IMR-90 (cell line): ENCODE measurements at regions not wholly inside any gene's neighbourhood (a gene's known extent, or its start where the extent isn't known, plus 50 kb on each side); places are given as distances from the start of the nearest gene placed in this dataset.

ENCODE experiments used
- ATAC-seq: fragments of 200-7000 bp; cut with Tn5 transposase; 2 replicates; pipeline ENCODE4 v1.9.1; 2020; ENCODE audit warnings: low read depth, mild to moderate bottlenecking, moderate library complexity
- BruUV-seq: library from RNA; stranded (reverse); fragments of 400-500 nt; replicated peaks from 2 replicates; lab custom pipeline; 2021; lab: Mats Ljungman, UMichigan
- CTCF ChIA-PET: fragments of 300-600 bp; formaldehyde crosslinking; extraction: SDS; loops from one replicate; lab custom pipeline; 2021; ENCODE audit warnings: antibody characterized with exemption; lab: Yijun Ruan, JAX
- POLR2A ChIA-PET: fragments of 300-600 bp; sonication (Branson Sonifier 250); formaldehyde crosslinking; loops from one replicate; lab custom pipeline; 2022; ENCODE audit warnings: antibody characterized with exemption; ENCODE audit not compliant: unreplicated experiment; lab: Charles Lee
- DNase-seq: peaks from one replicate; pipeline ENCODE4 v3.0.0; 2013
- H2AFZ ChIP-seq: replicated peaks from 2 replicates; pipeline ENCODE3; 2013; ENCODE audit warnings: low read length, mild to moderate bottlenecking; ENCODE audit not compliant: poor library complexity
- H2AK5ac ChIP-seq: 2 replicates; pipeline ENCODE4 v1.6.1; 2013; ENCODE audit warnings: low read depth, low read length, inconsistent platforms
- H2AK9ac ChIP-seq: replicated peaks from 2 replicates; pipeline ENCODE3; 2013; ENCODE audit warnings: mild to moderate bottlenecking, low read depth, low read length, moderate library complexity; ENCODE audit not compliant: poor library complexity
- H2BK120ac ChIP-seq: 2 replicates; pipeline ENCODE4 v1.6.1; 2013; ENCODE audit warnings: low read depth, low read length, inconsistent platforms
- H2BK15ac ChIP-seq: 3 replicates; pipeline ENCODE4 v1.6.1; 2013; ENCODE audit warnings: low read depth, low read length, inconsistent platforms
- H2BK20ac ChIP-seq: 2 replicates; pipeline ENCODE4 v1.6.1; 2013; ENCODE audit warnings: low read depth, mild to moderate bottlenecking, inconsistent platforms, low read length, moderate library complexity
- H2BK5ac ChIP-seq: 2 replicates; pipeline ENCODE4 v1.6.1; 2013; ENCODE audit warnings: mild to moderate bottlenecking, low read depth, low read length, inconsistent platforms; ENCODE audit not compliant: poor library complexity, severe bottlenecking
- H3K14ac ChIP-seq: replicated peaks from 2 replicates; pipeline ENCODE4 v1.6.1; 2013; ENCODE audit warnings: low read depth, low read length, inconsistent platforms
- H3K18ac ChIP-seq: 2 replicates; pipeline ENCODE4 v1.6.1; 2013; ENCODE audit warnings: low read depth, low read length, control low read depth
- H3K23ac ChIP-seq: 2 replicates; pipeline ENCODE4 v1.6.1; 2013; ENCODE audit warnings: low read depth, low read length, inconsistent platforms
- H3K27ac ChIP-seq: 2 replicates; pipeline ENCODE4 v1.5.1; 2013; ENCODE audit warnings: mild to moderate bottlenecking, control low read depth, low read length; ENCODE audit not compliant: insufficient read depth
- H3K27me3 ChIP-seq: 2 replicates; pipeline ENCODE4 v1.6.1; 2013; ENCODE audit warnings: low read length; ENCODE audit not compliant: control insufficient read depth, insufficient read depth
- H3K36me3 ChIP-seq: 2 replicates; pipeline ENCODE4 v1.6.1; 2013; ENCODE audit warnings: low read length, mixed read lengths; ENCODE audit not compliant: control insufficient read depth, insufficient read depth
- H3K4ac ChIP-seq: 2 replicates; pipeline ENCODE4 v1.6.1; 2013; ENCODE audit warnings: low read depth, low read length, inconsistent platforms
- H3K4me1 ChIP-seq: 2 replicates; pipeline ENCODE4 v1.6.1; 2013; ENCODE audit warnings: low read length, mixed read lengths; ENCODE audit not compliant: control insufficient read depth, insufficient read depth
- H3K4me2 ChIP-seq: 2 replicates; pipeline ENCODE4 v1.6.1; 2013; ENCODE audit warnings: low read depth, mild to moderate bottlenecking, control low read depth, low read length, moderate library complexity
- H3K4me3 ChIP-seq: 2 replicates; pipeline ENCODE4 v1.5.1; 2013; ENCODE audit warnings: low read depth, mild to moderate bottlenecking, control low read depth, low read length, moderate library complexity; ENCODE audit not compliant: insufficient read depth
- H3K56ac ChIP-seq: 2 replicates; pipeline ENCODE4 v1.6.1; 2013; ENCODE audit warnings: low read length, inconsistent platforms; ENCODE audit not compliant: insufficient read depth; ENCODE audit errors: extremely low read depth
- H3K79me1 ChIP-seq, 2 experiments: 2 replicates each; pipeline ENCODE4 v1.6.1; 2013; ENCODE audit warnings: low read length in 2 of 2, inconsistent platforms in 1 of 2, low read depth in 1 of 2
- H3K9ac ChIP-seq: 2 replicates; pipeline ENCODE4 v1.6.1; 2013; ENCODE audit warnings: low read depth, low read length, control low read depth
- H3K9me1 ChIP-seq: 2 replicates; pipeline ENCODE4 v1.6.1; 2013; ENCODE audit warnings: low read length, inconsistent platforms; ENCODE audit not compliant: insufficient read depth
- H3K9me3 ChIP-seq: 2 replicates; pipeline ENCODE4 v1.6.1; 2013; ENCODE audit warnings: low read length; ENCODE audit not compliant: control insufficient read depth, insufficient read depth
- H4K20me1 ChIP-seq: 2 replicates; pipeline ENCODE4 v1.6.1; 2013; ENCODE audit warnings: low read length, inconsistent platforms; ENCODE audit not compliant: insufficient read depth
- H4K5ac ChIP-seq: 2 replicates; pipeline ENCODE4 v1.6.1; 2013; ENCODE audit warnings: mild to moderate bottlenecking, low read depth, low read length, control low read depth
- H4K8ac ChIP-seq, 2 experiments: 2 replicates each; pipeline ENCODE4 v1.6.1; 2013; ENCODE audit warnings: low read depth in 2 of 2, low read length in 2 of 2, control low read depth in 1 of 2, inconsistent platforms in 1 of 2
- H4K91ac ChIP-seq: 2 replicates; pipeline ENCODE4 v1.6.1; 2013; ENCODE audit warnings: low read depth, low read length, inconsistent platforms; ENCODE audit not compliant: insufficient read depth
- BHLHE40 ChIP-seq: fragments of 150-350 bp; IDR thresholded peaks from 2 replicates; pipeline ENCODE4 v1.6.1; 2016; ENCODE audit warnings: mild to moderate bottlenecking, low read depth, low read length
- CEBPB ChIP-seq: IDR thresholded peaks from 2 replicates; pipeline ENCODE4 v1.6.1; 2012; ENCODE audit warnings: low read depth, low read length, improper control_type of control experiment
- CHD1 ChIP-seq: IDR thresholded peaks from 2 replicates; pipeline ENCODE4 v1.6.1; 2012; ENCODE audit warnings: low read depth, low read length, improper control_type of control experiment
- ELK1 ChIP-seq: fragments of 150-350 bp; IDR thresholded peaks from 2 replicates; pipeline ENCODE4 v1.6.1; 2016; ENCODE audit warnings: low read depth, mild to moderate bottlenecking, low read length, moderate library complexity, borderline replicate concordance
- FOS ChIP-seq: fragments of 150-350 bp; IDR thresholded peaks from 2 replicates; pipeline ENCODE4 v1.6.1; 2016; ENCODE audit warnings: low read depth, low read length
- NFE2L2 ChIP-seq: fragments of 150-350 bp; IDR thresholded peaks from 2 replicates; pipeline ENCODE4 v1.6.1; 2016; ENCODE audit warnings: low read depth, mild to moderate bottlenecking, low read length
- POLR2A ChIP-seq: IDR thresholded peaks from 2 replicates; pipeline ENCODE4 v1.6.1; 2012; ENCODE audit warnings: mild to moderate bottlenecking, low read depth, low read length
- RAD21 ChIP-seq: IDR thresholded peaks from 2 replicates; pipeline ENCODE4 v1.6.1; 2012; ENCODE audit warnings: low read length, improper control_type of control experiment
- WGBS, 2 experiments: methylation state at CpG; one replicate each; pipeline versions ENCODE4 v1.1.5 to v1.1.7; 2013; ENCODE audit warnings: missing lambda C conversion rate in 2 of 2; ENCODE audit not compliant: insufficient read length in 1 of 2; ENCODE audit errors: extremely low coverage in 2 of 2; 5-methylcytosine and 5-hydroxymethylcytosine counted together
- dilution Hi-C: fragments of 300-500 bp; cut with HindIII; formaldehyde crosslinking; loops from one replicate; pipeline ENCODE4 v1.14.3; 2018; ENCODE audit warnings: low sequenced_read_pairs; ENCODE audit not compliant: unreplicated experiment
- in situ Hi-C: fragments of 300-500 bp; cut with MboI; formaldehyde crosslinking; loops from 3 replicates; pipeline ENCODE4 v1.14.3; 2019; ENCODE audit warnings: low sequenced_read_pairs, inconsistent platforms, mixed read lengths
- intact Hi-C: fragments of 100-400 bp; cut with micrococcal nuclease; formaldehyde crosslinking; loops from 2 replicates; pipeline ENCODE4 v1.10.0; 2022

- Histone ChIP-seq H3K23ac (no peak overlapping the region), H2BK5ac (no peak overlapping the region), H3K4ac (no peak overlapping the region), H3K56ac (no peak overlapping the region), H3K18ac (no peak overlapping the region), H3K79me1 (no peaks in the 10 kb centered on the region), H2BK120ac (no peak overlapping the region), H4K8ac (no peak overlapping the region), H3K36me3 (no peaks in the 10 kb centered on the region), H2AK5ac (no peak overlapping the region), H3K9me3 (no peaks in the 10 kb centered on the region), H3K4me1 (no peaks in the 10 kb centered on the region), H2BK15ac (no peak overlapping the region), H3K4me2 (no peak overlapping the region), H3K14ac (no peak overlapping the region), H3K27ac (no peak overlapping the region), H2BK20ac (no peak overlapping the region), H4K91ac (no peak overlapping the region), H4K20me1 (no peaks in the 10 kb centered on the region), H3K4me3 (no peak overlapping the region), H2AFZ (no peak overlapping the region), H2AK9ac (no peak overlapping the region), H3K9ac (no peak overlapping the region), H3K9me1 (no peaks in the 10 kb centered on the region), H4K5ac (no peak overlapping the region), H3K27me3 (no peaks in the 10 kb centered on the region)
- DNase-seq = no peak
- TF ChIP-seq ELK1 (no peak), BHLHE40 (no peak), NFE2L2 (no peak), FOS (no peak), RAD21 (no peak), POLR2A (no peak), CEBPB (no peak), CHD1 (no peak)
- no CpG with 5 or more reads among the region's 6 CpGs for WGBS, 2 experiments
- no peak for ATAC-seq
- CTCF ChIA-PET = no interaction called here
- POLR2A ChIA-PET = no interaction called here
- intact Hi-C loops = no loop called here
- no TSS peak for BruUV-seq
- in situ Hi-C loops = no loop called here
- dilution Hi-C loops = no loop called here
Measured at GRCh38 chr2:144650907-144651306, 131.0 kb upstream of the ZEB2 start.
